Sigmoid colon (tissue), 6 donors: ENCODE measurements at regions not wholly inside any gene's neighbourhood (a gene's known extent, or its start where the extent isn't known, plus 50 kb on each side); places are given as distances from the start of the nearest gene placed in this dataset.

Source experiments
- DNase-seq: peaks from one replicate; pipeline ENCODE4 v3.0.0-alpha.2; 2019
- H3K27ac ChIP-seq, 4 donors: fragments of 200-600 bp; sonication (generic); one replicate each; pipeline ENCODE4 v1.5.1; 2016 to 2019; ENCODE audit warnings: mild to moderate bottlenecking in 1 of 4
- H3K27me3 ChIP-seq, 3 donors: fragments of 200-600 bp; sonication (generic); one replicate each; pipeline ENCODE4 v1.5.1; 2019; ENCODE audit warnings: mild to moderate bottlenecking in 1 of 3
- H3K36me3 ChIP-seq, 4 donors: fragments of 200-600 bp; sonication (generic); one replicate each; pipeline ENCODE4 v1.5.1; 2016 to 2019
- H3K4me1 ChIP-seq, 4 donors: fragments of 200-600 bp; sonication (generic); one replicate each; pipeline ENCODE4 v1.5.1; 2017 to 2019
- H3K4me3 ChIP-seq, 4 donors: fragments of 200-600 bp; sonication (generic); one replicate each; pipeline ENCODE4 v1.5.1; 2017 to 2019; ENCODE audit warnings: mild to moderate bottlenecking in 2 of 4, moderate library complexity in 1 of 4
- H3K9me3 ChIP-seq, 4 donors: fragments of 200-600 bp in 3 of 4; sonication (generic) in 3 of 4; one replicate each; pipeline versions ENCODE4 v1.5.1 to v1.6.1; 2013 to 2019
- EP300 ChIP-seq, 4 donors: sonication (generic); formaldehyde crosslinking; IDR thresholded peaks; one replicate each; pipeline ENCODE4 v1.6.1; 2017; ENCODE audit warnings: antibody characterized with exemption in 4 of 4
- POLR2A ChIP-seq, 2 donors: fragments of 450-650 bp; IDR thresholded peaks; one replicate each; pipeline ENCODE4 v1.6.1; 2016; ENCODE audit warnings: antibody characterized with exemption in 2 of 2, mild to moderate bottlenecking in 2 of 2, moderate library complexity in 2 of 2
- POLR2AphosphoS5 ChIP-seq, 4 donors: sonication (generic); formaldehyde crosslinking; IDR thresholded peaks; one replicate each; pipeline ENCODE4 v1.6.1; 2017; ENCODE audit warnings: antibody characterized with exemption in 4 of 4
- WGBS, 2 donors: extraction: QIAGEN DNeasy Blood & Tissue Kit; methylation state at CpG; one replicate each; pipeline ENCODE4 v1.1.7; 2013; 5-methylcytosine and 5-hydroxymethylcytosine counted together
- intact Hi-C: fragments of 100-400 bp; cut with DNase I; formaldehyde crosslinking; loops from one replicate; pipeline ENCODE4 v1.15.1; 2023
- TF ChIP-seq, protein P1 (sequence below), 4 experiments: fragments of 450-650 bp in 3 of 4; fragments of 200-600 bp in 1 of 4; IDR thresholded peaks; one replicate each; pipeline ENCODE4 v1.5.1; 2016 to 2019; ENCODE audit warnings: antibody characterized with exemption in 4 of 4, mild to moderate bottlenecking in 3 of 4, moderate library complexity in 2 of 4
- donor health status: healthy with polysubstance abuse.
- donor health status: healthy.

DNA sequence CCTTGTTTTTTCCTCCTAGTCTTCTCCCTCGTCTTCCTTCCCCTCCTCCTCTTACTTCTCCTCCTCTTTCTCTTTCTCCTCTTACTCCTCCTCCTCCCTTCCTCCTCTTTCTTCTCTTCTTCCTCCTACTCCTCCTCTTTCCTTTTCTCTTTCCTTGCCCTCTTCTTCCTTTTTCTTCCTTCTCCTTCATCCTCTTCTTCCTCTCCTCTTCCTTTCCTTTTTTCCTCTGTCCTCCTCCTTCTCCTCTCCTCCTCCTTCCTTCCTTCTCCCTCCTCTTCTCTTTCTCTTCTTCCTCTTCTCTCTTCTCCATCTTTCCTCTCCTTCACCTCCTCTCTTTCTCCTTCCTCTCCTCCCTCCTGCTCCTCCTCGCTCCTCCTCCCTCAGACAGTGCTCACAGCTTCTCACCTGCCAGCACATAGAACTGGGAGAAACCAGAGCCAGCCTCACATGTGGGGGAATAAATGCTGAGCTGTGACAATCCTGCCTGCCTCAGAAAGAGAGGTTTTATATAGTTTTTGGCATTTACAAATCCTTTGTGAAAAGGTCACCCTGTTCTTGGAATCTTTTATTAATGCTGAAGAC, 84.3 kb upstream of the NLRP1 start:
- 56 to 61% methylated on average over 2 of the region's 2 CpGs for WGBS, 2 donors
- Histone ChIP-seq H3K9me3 (no peaks in the 10 kb centered on the region), H3K36me3 (no peaks in the 10 kb centered on the region), H3K4me3 (no peak overlapping the region), H3K4me1 (no peaks in the 10 kb centered on the region), H3K27me3 (peaks cover 0 to 14% (median 0%) of the 10 kb centered on the region in 3 donors), H3K27ac (no peak overlapping the region)
- intact Hi-C loops: no loop called here
- no peak for TF ChIP-seq POLR2AphosphoS5 (IDR thresholded peaks at IDR 0.05)
- no peak for DNase-seq

GRCh38 chr17:5669191-5669590, 84.9 kb upstream of the NLRP1 start:
- Histone ChIP-seq H3K4me3 (no peak overlapping the region), H3K9me3 (no peaks in the 10 kb centered on the region), H3K4me1 (no peaks in the 10 kb centered on the region), H3K27me3 (peaks cover 0 to 16% (median 0%) of the 10 kb centered on the region in 3 donors), H3K36me3 (no peaks in the 10 kb centered on the region), H3K27ac (no peak overlapping the region)
- TF ChIP-seq POLR2AphosphoS5 (IDR thresholded peaks at IDR 0.05) (no peak), POLR2A (IDR thresholded peaks at IDR 0.05) (no peak), EP300 (IDR thresholded peaks at IDR 0.05) (no peak)
- TF ChIP-seq, protein P1, sequence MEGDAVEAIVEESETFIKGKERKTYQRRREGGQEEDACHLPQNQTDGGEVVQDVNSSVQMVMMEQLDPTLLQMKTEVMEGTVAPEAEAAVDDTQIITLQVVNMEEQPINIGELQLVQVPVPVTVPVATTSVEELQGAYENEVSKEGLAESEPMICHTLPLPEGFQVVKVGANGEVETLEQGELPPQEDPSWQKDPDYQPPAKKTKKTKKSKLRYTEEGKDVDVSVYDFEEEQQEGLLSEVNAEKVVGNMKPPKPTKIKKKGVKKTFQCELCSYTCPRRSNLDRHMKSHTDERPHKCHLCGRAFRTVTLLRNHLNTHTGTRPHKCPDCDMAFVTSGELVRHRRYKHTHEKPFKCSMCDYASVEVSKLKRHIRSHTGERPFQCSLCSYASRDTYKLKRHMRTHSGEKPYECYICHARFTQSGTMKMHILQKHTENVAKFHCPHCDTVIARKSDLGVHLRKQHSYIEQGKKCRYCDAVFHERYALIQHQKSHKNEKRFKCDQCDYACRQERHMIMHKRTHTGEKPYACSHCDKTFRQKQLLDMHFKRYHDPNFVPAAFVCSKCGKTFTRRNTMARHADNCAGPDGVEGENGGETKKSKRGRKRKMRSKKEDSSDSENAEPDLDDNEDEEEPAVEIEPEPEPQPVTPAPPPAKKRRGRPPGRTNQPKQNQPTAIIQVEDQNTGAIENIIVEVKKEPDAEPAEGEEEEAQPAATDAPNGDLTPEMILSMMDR (IDR thresholded peaks at IDR 0.05): no peak
- WGBS, 2 donors: 68 to 80% methylated on average over 5 of the region's 5 CpGs
- DNase-seq: no peak
- intact Hi-C loops: no loop called here

DNA sequence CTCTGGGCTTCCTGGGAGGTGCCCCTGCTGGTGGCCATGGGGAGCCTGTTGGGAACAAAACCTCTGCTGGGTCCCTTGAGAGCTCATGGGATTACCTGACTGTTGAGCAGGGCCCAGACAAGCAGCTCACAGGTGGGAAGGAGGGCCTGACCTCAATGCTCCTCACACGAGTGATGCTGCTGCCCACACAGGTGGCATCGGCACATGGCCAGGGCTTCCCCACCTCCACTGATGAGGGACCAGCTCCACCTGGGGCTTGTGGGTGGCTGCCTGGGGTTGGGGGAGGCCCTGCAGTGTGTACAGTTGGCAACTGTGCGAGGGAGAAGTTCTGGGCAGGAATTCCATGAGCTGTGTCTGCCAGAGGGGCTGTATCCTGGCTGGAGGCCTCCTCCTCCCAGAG, 87.8 kb upstream of the NLRP1 start:
- Histone ChIP-seq H3K27ac (no peak overlapping the region), H3K4me1 (no peaks in the 10 kb centered on the region), H3K36me3 (no peaks in the 10 kb centered on the region), H3K27me3 (peaks cover 0 to 14% (median 0%) of the 10 kb centered on the region in 3 donors), H3K4me3 (no peak overlapping the region), H3K9me3 (no peaks in the 10 kb centered on the region)
- DNase-seq: no peak
- 89% methylated on average over 3 of the region's 3 CpGs for WGBS, 2 donors
- intact Hi-C loops: no loop called here
- TF ChIP-seq, protein P1 (IDR thresholded peaks at IDR 0.05): no peak
- TF ChIP-seq POLR2AphosphoS5 (IDR thresholded peaks at IDR 0.05): no peak
- TF ChIP-seq EP300 (IDR thresholded peaks at IDR 0.05): no peak

DNA sequence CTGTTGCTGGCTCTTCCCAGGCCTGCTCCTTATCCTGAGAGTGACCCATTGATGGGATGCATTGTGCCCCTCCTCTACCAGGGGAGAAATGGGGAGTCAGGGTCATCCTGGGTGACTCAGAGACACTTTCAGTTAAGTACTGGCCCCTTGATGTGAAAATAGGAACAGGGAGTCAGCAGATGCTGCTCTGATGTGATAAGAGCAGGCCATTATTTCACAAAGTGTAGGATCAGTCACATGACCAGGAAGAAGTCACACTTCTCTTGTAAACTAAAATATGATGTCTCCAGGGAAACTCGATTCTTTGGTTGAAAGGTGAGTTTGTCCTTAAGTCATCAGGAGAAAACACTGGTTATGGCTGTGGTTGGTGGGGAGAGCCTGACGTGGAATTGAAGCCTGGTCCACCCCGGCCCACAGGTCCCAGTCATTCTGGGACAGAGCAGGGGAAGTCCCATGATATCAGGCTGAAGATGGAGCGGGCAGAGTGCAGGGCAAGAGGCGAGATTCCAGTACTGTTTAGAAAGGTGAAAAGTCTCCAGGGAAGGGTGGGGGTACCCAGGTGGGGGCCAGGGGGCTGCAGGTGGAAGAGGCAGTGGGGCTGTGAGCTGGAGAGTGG, 88.6 kb upstream of the NLRP1 start:
- peaks cover 0 to 6% (median 0%) of the 10 kb centered on the region in 3 donors for H3K27me3 ChIP-seq
- intact Hi-C loops: no loop called here

More for the DNA sequence above, 88.6 kb upstream of the NLRP1 start:
- no peak overlapping the region for H3K4me3 ChIP-seq
- WGBS, 2 donors: 49 to 58% methylated on average over 5 of the region's 5 CpGs
- TF ChIP-seq POLR2A (IDR thresholded peaks at IDR 0.05): no peak
- TF ChIP-seq POLR2AphosphoS5 (IDR thresholded peaks at IDR 0.05): no peak
- TF ChIP-seq EP300 (IDR thresholded peaks at IDR 0.05): no peak
- TF ChIP-seq, protein P1 (IDR thresholded peaks at IDR 0.05): no peak
- H3K27ac ChIP-seq: no peak overlapping the region
- H3K4me1 ChIP-seq: no peaks in the 10 kb centered on the region
- no peak for DNase-seq
- H3K9me3 ChIP-seq: no peaks in the 10 kb centered on the region
- no peaks in the 10 kb centered on the region for H3K36me3 ChIP-seq
